H1 (cell line): ENCODE measurements at regions not wholly inside any gene's neighbourhood (a gene's known extent, or its start where the extent isn't known, plus 50 kb on each side); places are given as distances from the start of the nearest gene placed in this dataset.
A peak's percentile ranks its signal among the peaks of the same experiment; 100 is the strongest.

Source experiments
- CTCF ChIA-PET: fragments of 300-600 bp; sonication (Branson Sonifier 250); formaldehyde crosslinking; loops from one replicate; lab custom pipeline; 2021; ENCODE audit not compliant: partially characterized antibody; lab: Charles Lee
- POLR2A ChIA-PET: fragments of 300-600 bp; sonication (Branson Sonifier 250); formaldehyde crosslinking; loops from one replicate; lab custom pipeline; 2021; ENCODE audit warnings: inconsistent platforms; ENCODE audit not compliant: partially characterized antibody; lab: Charles Lee
- DNase-seq, 2 experiments: peaks; one replicate each; pipeline versions ENCODE4 v3.0.0 to v3.0.0-alpha.2; 2010 to 2022; ENCODE audit warnings: low spot score in 2 of 2, low read depth in 1 of 2, mixed read lengths in 1 of 2
- FAIRE-seq: peaks from 2 replicates; lab custom pipeline; 2011; peaks lifted over from hg19 to GRCh38; lab: Jason Lieb, UNC
- H2AFZ ChIP-seq: 2 replicates; pipeline ENCODE4 v1.8.1; 2012; ENCODE audit warnings: low read length, inconsistent platforms
- H2AK5ac ChIP-seq: 2 replicates; pipeline ENCODE4 v1.6.1; 2013; ENCODE audit warnings: low read depth, low read length
- H2BK120ac ChIP-seq: replicated peaks from 2 replicates; pipeline ENCODE3; 2013; ENCODE audit warnings: low read depth, low read length, inconsistent platforms
- H2BK12ac ChIP-seq: 2 replicates; pipeline ENCODE4 v1.6.1; 2013; ENCODE audit warnings: low read depth, low read length
- H2BK15ac ChIP-seq: 2 replicates; pipeline ENCODE4 v1.6.1; 2013; ENCODE audit warnings: low read length
- H2BK20ac ChIP-seq: 2 replicates; pipeline ENCODE4 v1.6.1; 2013; ENCODE audit warnings: low read length
- H2BK5ac ChIP-seq: 2 replicates; pipeline ENCODE4 v1.6.1; 2013; ENCODE audit warnings: low read depth, low read length
- H3K14ac ChIP-seq: 2 replicates; pipeline ENCODE4 v1.6.1; 2013; ENCODE audit warnings: inconsistent platforms; ENCODE audit not compliant: insufficient read length
- H3K18ac ChIP-seq: 2 replicates; pipeline ENCODE4 v1.6.1; 2013; ENCODE audit warnings: low read length; ENCODE audit errors: extremely low read depth
- H3K23ac ChIP-seq: 2 replicates; pipeline ENCODE4 v1.6.1; 2013; ENCODE audit warnings: inconsistent platforms; ENCODE audit not compliant: insufficient read length
- H3K23me2 ChIP-seq: 2 replicates; pipeline ENCODE4 v1.6.1; 2013; ENCODE audit warnings: low read depth, low read length
- H3K27ac ChIP-seq: 2 replicates; pipeline ENCODE4 v1.6.1; 2011; ENCODE audit warnings: low read depth, low read length, inconsistent platforms
- H3K27me3 ChIP-seq, 4 experiments: replicated peaks in 1 of 4; 1 replicate in 1 of 4; 2 replicates in 3 of 4; pipeline versions ENCODE4 v1.6.1 to v1.8.1; 2011 to 2013; ENCODE audit warnings: low read length in 3 of 4, mild to moderate bottlenecking in 3 of 4, inconsistent platforms in 2 of 4, mixed read lengths in 2 of 4, moderate library complexity in 1 of 4; ENCODE audit not compliant: control insufficient read depth in 3 of 4, insufficient read depth in 3 of 4; ENCODE audit errors: extremely low read depth in 1 of 4
- H3K36me3 ChIP-seq, 4 experiments: 2 replicates each; pipeline versions ENCODE4 v1.6.1 to v1.8.1; 2011 to 2013; ENCODE audit warnings: mild to moderate bottlenecking in 4 of 4, low read length in 3 of 4, moderate library complexity in 2 of 4, control low read depth in 1 of 4, inconsistent platforms in 1 of 4; ENCODE audit not compliant: insufficient read depth in 4 of 4, control insufficient read depth in 2 of 4
- H3K4ac ChIP-seq: replicated peaks from 2 replicates; pipeline ENCODE3; 2013; ENCODE audit warnings: low read length, low read depth, mixed read lengths, inconsistent platforms; ENCODE audit not compliant: insufficient read length
- H3K4me1 ChIP-seq, 4 experiments: replicated peaks in 1 of 4; 1 replicate in 1 of 4; 2 replicates in 3 of 4; pipeline versions ENCODE4 v1.6.1 to v1.8.1; 2011 to 2013; ENCODE audit warnings: low read length in 3 of 4, inconsistent platforms in 2 of 4, mixed read lengths in 1 of 4; ENCODE audit not compliant: insufficient read depth in 4 of 4, control insufficient read depth in 3 of 4
- H3K4me2 ChIP-seq, 2 experiments: 2 replicates each; pipeline versions ENCODE4 v1.6.1 to v1.8.1; 2011 to 2013; ENCODE audit warnings: low read depth in 2 of 2, low read length in 2 of 2, control low read depth in 1 of 2, inconsistent platforms in 1 of 2, mild to moderate bottlenecking in 1 of 2; ENCODE audit not compliant: insufficient read depth in 1 of 2
- H3K4me3 ChIP-seq, 4 experiments: fragments of 200-600, 300-600 bp in 1 of 4; sonication (generic), shearing (Covaris generic), sonication (Bioruptor Twin) in 1 of 4; 2 replicates each; pipeline versions ENCODE4 v1.5.1 to v1.8.1; 2011 to 2016; ENCODE audit warnings: low read length in 4 of 4, low read depth in 3 of 4, control low read depth in 2 of 4, inconsistent platforms in 2 of 4, mild to moderate bottlenecking in 2 of 4, mixed read lengths in 1 of 4, moderate library complexity in 1 of 4; ENCODE audit not compliant: insufficient read depth in 2 of 4; ENCODE audit errors: extremely low read depth in 1 of 4
- H3K56ac ChIP-seq: replicated peaks from 2 replicates; pipeline ENCODE3; 2013; ENCODE audit warnings: low read depth, mild to moderate bottlenecking, mixed read lengths, low read length, inconsistent platforms; ENCODE audit not compliant: insufficient read length
- H3K79me1 ChIP-seq: 2 replicates; pipeline ENCODE4 v1.6.1; 2013; ENCODE audit warnings: low read depth, low read length, control low read depth
- H3K79me2 ChIP-seq, 2 experiments: 2 replicates each; pipeline versions ENCODE4 v1.6.1 to v1.8.1; 2012 to 2013; ENCODE audit warnings: low read length in 2 of 2, mild to moderate bottlenecking in 2 of 2, inconsistent platforms in 1 of 2; ENCODE audit not compliant: insufficient read depth in 2 of 2, control insufficient read depth in 1 of 2
- H3K9ac ChIP-seq, 4 experiments: replicated peaks in 1 of 4; 1 replicate in 1 of 4; 2 replicates in 3 of 4; pipeline versions ENCODE4 v1.6.1 to v1.8.1; 2011 to 2013; ENCODE audit warnings: low read depth in 3 of 4, low read length in 3 of 4, control low read depth in 2 of 4, mild to moderate bottlenecking in 2 of 4, moderate library complexity in 2 of 4, inconsistent platforms in 1 of 4; ENCODE audit errors: extremely low read depth in 1 of 4
- H3K9me3 ChIP-seq, 2 experiments: 2 replicates each; pipeline versions ENCODE4 v1.6.1 to v1.8.1; 2012 to 2013; ENCODE audit warnings: mild to moderate bottlenecking in 2 of 2, moderate library complexity in 2 of 2, control low read depth in 1 of 2, inconsistent platforms in 1 of 2, low read depth in 1 of 2, low read length in 1 of 2, mixed read lengths in 1 of 2; ENCODE audit not compliant: insufficient read depth in 2 of 2
- H4K20me1 ChIP-seq, 2 experiments: replicated peaks in 1 of 2; 2 replicates each; pipeline versions ENCODE3 to v1.8.1; 2011 to 2013; ENCODE audit warnings: inconsistent platforms in 2 of 2, low read length in 2 of 2, mild to moderate bottlenecking in 1 of 2; ENCODE audit not compliant: insufficient read depth in 2 of 2, control insufficient read depth in 1 of 2
- H4K5ac ChIP-seq: 2 replicates; pipeline ENCODE4 v1.6.1; 2013; ENCODE audit warnings: low read length, low read depth, mixed read lengths, inconsistent platforms; ENCODE audit not compliant: insufficient read length
- H4K8ac ChIP-seq: 2 replicates; pipeline ENCODE4 v1.8.0; 2013; ENCODE audit warnings: mild to moderate bottlenecking, moderate library complexity, low read length, inconsistent platforms; ENCODE audit not compliant: insufficient read depth; ENCODE audit errors: extremely low read depth
- H4K91ac ChIP-seq: replicated peaks from 2 replicates; pipeline ENCODE3; 2013; ENCODE audit warnings: low read length, mixed read lengths, inconsistent platforms; ENCODE audit not compliant: insufficient read length
- NRF1 ChIP-seq: IDR thresholded peaks from 2 replicates; pipeline ENCODE4 v1.6.1; 2011; ENCODE audit warnings: mild to moderate bottlenecking, low read depth, low read length, improper control_type of control experiment
- RAD21 ChIP-seq, 2 experiments: IDR thresholded peaks in 1 of 2; conservative IDR thresholded peaks in 1 of 2; 2 replicates each; pipeline ENCODE4 v1.6.1; 2011; ENCODE audit warnings: low read depth in 2 of 2, low read length in 2 of 2, improper control_type of control experiment in 1 of 2, inconsistent platforms in 1 of 2, mild to moderate bottlenecking in 1 of 2, moderate library complexity in 1 of 2
- RBBP5 ChIP-seq: IDR thresholded peaks from 2 replicates; pipeline ENCODE4 v1.7.1; 2012; ENCODE audit warnings: low read depth, mild to moderate bottlenecking, inconsistent platforms, low read length, moderate library complexity, borderline replicate concordance
- SIN3A ChIP-seq, 2 experiments: IDR thresholded peaks in 1 of 2; conservative IDR thresholded peaks in 1 of 2; 2 replicates each; pipeline ENCODE4 v1.6.1; 2011 to 2012; ENCODE audit warnings: low read length in 2 of 2, improper control_type of control experiment in 1 of 2, low read depth in 1 of 2, mild to moderate bottlenecking in 1 of 2
- WGBS, 2 experiments: shearing (Covaris generic) in 1 of 2; methylation state at CpG; one replicate each; pipeline versions ENCODE4 v1.1.6 to v1.1.7; 2013 to 2015; ENCODE audit warnings: low lambda C conversion rate in 2 of 2, mixed read lengths in 2 of 2, inconsistent platforms in 1 of 2, low coverage in 1 of 2, missing lambda C conversion rate in 1 of 2; ENCODE audit not compliant: insufficient replicate concordance in 2 of 2, insufficient coverage in 1 of 2, insufficient read length in 1 of 2; ENCODE audit errors: extremely low coverage in 1 of 2, missing lambda C conversion rate in 1 of 2; 5-methylcytosine and 5-hydroxymethylcytosine counted together

GRCh38 chr3:88000853-88001252, 58.0 kb downstream of the CGGBP1 start:
- H2BK12ac ChIP-seq: no peak overlapping the region
- H2BK15ac ChIP-seq: no peak overlapping the region
- POLR2A ChIA-PET: no interaction called here
- H2BK120ac ChIP-seq: no peak overlapping the region
- no peak overlapping the region for H4K5ac ChIP-seq
- H3K23ac ChIP-seq: no peak overlapping the region
- H3K4me1 ChIP-seq: no peaks in the 10 kb centered on the region; a peak in 1 of 7 replicates
- no peak overlapping the region for H4K8ac ChIP-seq
- CTCF ChIA-PET: interaction anchor here (0.7 to 1.9 kb wide), 4 partner anchors 102 to 702 kb away, joined by 3 to 7 read pairs (median 4); no protein-coding TSS in a partner anchor
- H3K14ac ChIP-seq: no peak overlapping the region
- H3K27me3 ChIP-seq: no peaks in the 10 kb centered on the region
- H3K4me3 ChIP-seq: peak overlapping the region in 1 of 4 experiments; percentile 33; a peak in 1 of 8 replicates
- H3K79me1 ChIP-seq: no peaks in the 10 kb centered on the region
- no peak overlapping the region for H2BK5ac ChIP-seq
- H3K9ac ChIP-seq: no peak overlapping the region
- no peaks in the 10 kb centered on the region for H3K36me3 ChIP-seq
- H2AK5ac ChIP-seq: no peak overlapping the region
- peak overlapping the region; percentile 72; the same call in 1 of the 2 replicates for H2AFZ ChIP-seq
- peak overlapping the region; percentile 36 to 40; a peak in 2 of 4 replicates for H3K4me2 ChIP-seq
- DNase-seq (peak in 1 of 2 experiments; percentile 57), FAIRE-seq (no peak)
- H4K91ac ChIP-seq: no peak overlapping the region
- H3K9me3 ChIP-seq: no peaks in the 10 kb centered on the region
- H3K27ac ChIP-seq: no peak overlapping the region
- H3K4ac ChIP-seq: no peak overlapping the region
- no peaks in the 10 kb centered on the region for H3K79me2 ChIP-seq
- WGBS, 2 experiments: 44% methylated on average over 13 of the region's 13 CpGs; no CpG with 5 or more reads in 1 of the 2 experiments
- no peak overlapping the region for H3K56ac ChIP-seq
- H3K18ac ChIP-seq: no peak overlapping the region
- TF ChIP-seq RBBP5 (no peak), SIN3A (conservative IDR thresholded peaks at IDR 0.05 in 1 of 2, IDR thresholded peaks at IDR 0.05 in 1 of 2; ENCODE audit: low read depth in 1 of 2, low read length in 2 of 2) (no peak), RAD21 (IDR thresholded peaks at IDR 0.05 in 1 of 2, conservative IDR thresholded peaks at IDR 0.05 in 1 of 2; ENCODE audit: low read depth in 2 of 2, low read length in 2 of 2) (0 out of 4 replicates have a peak, but pooled peaks of 1 of the 2 experiments have one; percentile 9), NRF1 (peak; percentile 32)
- H3K23me2 ChIP-seq: no peaks in the 10 kb centered on the region
- H2BK20ac ChIP-seq: no peak overlapping the region
- no peaks in the 10 kb centered on the region for H4K20me1 ChIP-seq
